OCI-LY7 (cell line): ENCODE measurements at regions not wholly inside any gene's neighbourhood (a gene's known extent, or its start where the extent isn't known, plus 50 kb on each side); places are given as distances from the start of the nearest gene placed in this dataset.

ENCODE experiments used
- CTCF ChIP-seq: fragments of 200-600 bp; sonication (generic); conservative IDR thresholded peaks from 2 replicates; pipeline ENCODE4 v1.5.1; 2014; ENCODE audit warnings: mild to moderate bottlenecking, antibody characterized with exemption, low read length, moderate library complexity, mixed read lengths
- EZH2phosphoT487 ChIP-seq: fragments of 200-600 bp; sonication (generic); IDR thresholded peaks from 2 replicates; pipeline ENCODE4 v1.6.1; 2018; ENCODE audit warnings: low read depth, borderline replicate concordance, mild to moderate bottlenecking, mixed run types, antibody characterized with exemption, low read length, moderate library complexity, mixed read lengths

DNA sequence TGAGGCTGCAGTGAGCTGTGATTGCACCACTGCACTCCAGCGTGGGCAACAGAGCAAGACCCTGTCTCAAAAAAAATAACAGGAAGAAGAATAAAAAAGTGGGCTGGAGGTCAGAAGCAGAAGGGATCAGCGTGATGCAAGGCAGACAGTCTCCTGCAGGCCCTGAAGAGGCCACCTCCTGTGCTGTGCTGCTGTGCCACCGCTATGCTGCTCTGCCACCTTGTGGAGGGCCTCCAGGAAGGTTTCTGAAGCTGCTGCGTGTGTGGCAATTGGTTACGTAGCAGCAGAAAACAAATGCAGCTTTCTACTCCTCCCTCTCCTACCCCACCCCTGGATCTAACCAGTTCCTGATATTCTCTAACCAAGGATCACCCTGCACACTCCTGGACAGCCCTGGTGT, 815.5 kb downstream of the KCNJ18 start:
- peak; percentile 64 for TF ChIP-seq CTCF
- no peak for TF ChIP-seq EZH2phosphoT487
